A673 (cell line): ENCODE measurements at regions not wholly inside any gene's neighbourhood (a gene's known extent, or its start where the extent isn't known, plus 50 kb on each side); places are given as distances from the start of the nearest gene placed in this dataset.

Experiments
- BruUV-seq: library from RNA; stranded (reverse); fragments of 400-500 nt; replicated peaks from 2 replicates; lab custom pipeline; 2021; lab: Mats Ljungman, UMichigan
- CTCF ChIA-PET: fragments of 300-600 bp; sonication (Branson Sonifier 250); formaldehyde crosslinking; loops from one replicate; lab custom pipeline; 2022; ENCODE audit warnings: antibody characterized with exemption; lab: Charles Lee
- POLR2A ChIA-PET: fragments of 300-600 bp; sonication (Branson Sonifier 250); formaldehyde crosslinking; loops from one replicate; lab custom pipeline; 2022; ENCODE audit warnings: antibody characterized with exemption; ENCODE audit not compliant: low non-redundant PET; lab: Charles Lee
- DNase-seq: peaks from one replicate; pipeline ENCODE4 v3.0.0-alpha.2; 2015; ENCODE audit warnings: low spot score
- H3K27ac ChIP-seq: fragments of 200-600 bp; sonication (generic); 2 replicates; pipeline ENCODE4 v1.5.1; 2016; ENCODE audit warnings: mixed run types, low read depth, mild to moderate bottlenecking, mixed read lengths, antibody characterized with exemption, low read length; ENCODE audit not compliant: poor library complexity, severe bottlenecking
- H3K27me3 ChIP-seq: fragments of 200-600 bp; sonication (generic); replicated peaks from 2 replicates; pipeline ENCODE4 v1.6.1; 2017; ENCODE audit warnings: mixed run types, low read depth, mild to moderate bottlenecking, mixed read lengths, antibody characterized with exemption, low read length; ENCODE audit not compliant: insufficient read depth, poor library complexity
- H3K36me3 ChIP-seq: fragments of 200-600 bp; sonication (generic); 2 replicates; pipeline ENCODE4 v1.6.1; 2016; ENCODE audit warnings: mixed run types, mild to moderate bottlenecking, mixed read lengths, antibody characterized with exemption, low read length; ENCODE audit not compliant: insufficient read depth, poor library complexity, severe bottlenecking
- H3K4me1 ChIP-seq: fragments of 200-600 bp; sonication (generic); 2 replicates; pipeline ENCODE4 v1.6.1; 2017; ENCODE audit warnings: mixed run types, mild to moderate bottlenecking, mixed read lengths, antibody characterized with exemption, low read length; ENCODE audit not compliant: insufficient read depth, poor library complexity, severe bottlenecking
- H3K4me3 ChIP-seq: fragments of 200-600 bp; sonication (generic); 2 replicates; pipeline ENCODE4 v1.5.1; 2016; ENCODE audit warnings: low read depth, mixed run types, mild to moderate bottlenecking, mixed read lengths, low read length; ENCODE audit not compliant: poor library complexity, severe bottlenecking
- H3K9me3 ChIP-seq: fragments of 200-600 bp; sonication (generic); 2 replicates; pipeline ENCODE4 v1.6.1; 2016; ENCODE audit warnings: mixed run types, low read depth, mild to moderate bottlenecking, mixed read lengths, antibody characterized with exemption, low read length; ENCODE audit not compliant: poor library complexity, severe bottlenecking
- CTCF ChIP-seq: fragments of 300-800, 200-600 bp; sonication (generic); conservative IDR thresholded peaks from 2 replicates; pipeline ENCODE4 v1.5.1; 2017; ENCODE audit warnings: low read depth, mild to moderate bottlenecking, antibody characterized with exemption, low read length, moderate library complexity, mixed read lengths
- EZH2 ChIP-seq: fragments of 200-600 bp; sonication (generic); IDR thresholded peaks from 2 replicates; pipeline ENCODE4 v1.6.1; 2017; ENCODE audit warnings: borderline replicate concordance, low read depth, mild to moderate bottlenecking, mixed read lengths, antibody characterized with exemption, low read length; ENCODE audit not compliant: poor library complexity, severe bottlenecking
- intact Hi-C: fragments of 100-400 bp; cut with micrococcal nuclease; formaldehyde crosslinking; loops from one replicate; pipeline ENCODE4 v1.10.0; 2022; ENCODE audit not compliant: unreplicated experiment

- ChIA-PET POLR2A (no interaction called here), CTCF (no interaction called here)
- intact Hi-C loops = no loop called here
- H3K27me3 ChIP-seq = no peaks in the 10 kb centered on the region
- no peaks in the 10 kb centered on the region for H3K4me1 ChIP-seq
- H3K4me3 ChIP-seq = no peak overlapping the region
- no TSS peak for BruUV-seq
- H3K9me3 ChIP-seq = no peaks in the 10 kb centered on the region
- no peak overlapping the region for H3K27ac ChIP-seq
- DNase-seq = no peak
- no peaks in the 10 kb centered on the region for H3K36me3 ChIP-seq
- TF ChIP-seq EZH2 = no peak
- no peak for TF ChIP-seq CTCF
These were observed 65.1 kb upstream of the MED9 start for GRCh38 chr17:17411692-17412091.

GRCh38 chr17:17412326-17412725 is 64.5 kb upstream of the MED9 start:
- Histone ChIP-seq H3K36me3 (no peaks in the 10 kb centered on the region), H3K4me3 (no peak overlapping the region), H3K9me3 (no peaks in the 10 kb centered on the region), H3K27me3 (no peaks in the 10 kb centered on the region), H3K4me1 (no peaks in the 10 kb centered on the region), H3K27ac (no peak overlapping the region)
- DNase-seq = no peak
- CTCF ChIA-PET = no interaction called here
- TF ChIP-seq CTCF (no peak), EZH2 (no peak)
- intact Hi-C loops = no loop called here
- no TSS peak for BruUV-seq
- POLR2A ChIA-PET = interaction anchor here (0.6 kb wide), 1 partner anchor 313 kb away, joined by 6 read pairs; no protein-coding TSS in a partner anchor

GRCh38 chr17:17413215-17413792 is 63.5 kb upstream of the MED9 start:
- no peak overlapping the region for H3K27ac ChIP-seq
- H3K4me3 ChIP-seq = no peak overlapping the region
- no peaks in the 10 kb centered on the region for H3K9me3 ChIP-seq
- no peak for DNase-seq
- H3K36me3 ChIP-seq = no peaks in the 10 kb centered on the region
- ChIA-PET CTCF (no interaction called here), POLR2A (no interaction called here)
- intact Hi-C loops = no loop called here
- BruUV-seq = no TSS peak
- no peaks in the 10 kb centered on the region for H3K4me1 ChIP-seq
- no peak for TF ChIP-seq EZH2
- TF ChIP-seq CTCF = no peak
- H3K27me3 ChIP-seq = no peaks in the 10 kb centered on the region
